Right renal pelvis (tissue), 4 donors: ENCODE measurements at regions not wholly inside any gene's neighbourhood (a gene's known extent, or its start where the extent isn't known, plus 50 kb on each side); places are given as distances from the start of the nearest gene placed in this dataset.

ENCODE experiments used
- DNase-seq, 4 donors: peaks; one replicate each; pipeline ENCODE4 v3.0.0-alpha.2; 2013; ENCODE audit warnings: low read depth in 4 of 4, low spot score in 3 of 4, missing footprints in 1 of 4

DNA sequence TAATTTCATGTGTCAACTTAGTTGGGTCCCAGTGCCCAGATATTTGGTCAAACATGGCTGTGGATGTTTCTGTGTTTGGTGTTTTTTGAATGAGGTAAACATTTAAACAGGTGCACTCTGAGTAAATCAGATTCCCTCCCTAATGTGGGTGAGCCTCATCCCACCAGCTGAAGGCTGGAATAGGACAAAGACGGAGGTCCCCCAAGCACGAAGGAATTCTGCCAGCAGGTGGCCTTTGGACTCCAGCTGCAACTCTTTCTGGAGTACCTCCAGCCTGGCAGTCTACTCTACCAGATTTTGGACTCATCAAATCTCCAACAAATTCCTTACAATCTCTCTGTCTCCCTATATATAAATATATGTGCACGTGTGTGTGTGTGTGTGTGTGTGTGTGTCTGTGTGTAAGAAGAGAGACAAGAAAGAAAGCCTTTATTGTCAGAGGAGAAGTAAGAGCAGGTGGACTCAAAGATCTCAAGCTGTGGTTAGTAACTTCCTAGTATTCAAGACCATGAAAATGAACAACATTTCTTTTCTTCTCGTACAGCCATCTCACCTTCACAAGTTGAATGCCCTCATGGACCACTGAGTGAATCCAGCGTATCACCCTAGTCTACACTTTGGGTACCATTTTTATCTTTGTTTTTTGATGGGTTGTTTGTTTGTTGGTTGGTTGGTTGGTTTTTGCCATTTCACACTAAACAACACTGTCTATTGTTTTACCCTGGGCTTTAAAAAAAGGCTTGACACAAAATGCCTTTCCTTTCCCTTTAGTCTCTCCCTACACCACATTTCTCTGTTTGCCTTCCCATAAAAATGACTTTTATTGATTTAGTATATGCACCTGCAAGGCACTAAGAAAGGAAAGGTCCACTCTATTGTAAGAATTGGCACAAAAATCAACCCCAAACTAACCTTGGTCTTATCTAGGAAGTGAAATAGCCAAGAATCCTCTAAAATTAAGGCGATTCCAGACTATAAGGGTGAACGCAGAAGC, 118.7 kb downstream of the TENT4A start:
- DNase-seq = no peak

DNA sequence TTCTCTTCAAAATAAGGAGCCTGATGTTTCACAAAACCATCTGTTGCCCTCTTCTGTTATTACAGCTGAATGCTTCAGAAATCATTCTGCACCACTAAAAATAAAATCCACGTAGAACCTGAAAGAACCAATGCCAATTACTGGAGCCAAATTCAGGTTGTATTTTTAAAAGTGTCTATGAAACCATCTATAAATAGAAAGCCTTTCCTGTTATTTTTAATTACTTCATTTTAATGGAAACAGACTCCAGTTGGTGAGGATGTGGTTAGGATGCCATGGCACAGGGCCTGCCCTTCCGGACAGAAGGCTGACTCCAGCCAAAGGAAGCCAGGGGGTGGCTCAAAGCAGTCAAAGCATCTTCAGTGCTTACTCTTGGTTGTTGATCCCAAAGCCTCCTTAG, 119.8 kb downstream of the TENT4A start:
- DNase-seq = no peak

DNA sequence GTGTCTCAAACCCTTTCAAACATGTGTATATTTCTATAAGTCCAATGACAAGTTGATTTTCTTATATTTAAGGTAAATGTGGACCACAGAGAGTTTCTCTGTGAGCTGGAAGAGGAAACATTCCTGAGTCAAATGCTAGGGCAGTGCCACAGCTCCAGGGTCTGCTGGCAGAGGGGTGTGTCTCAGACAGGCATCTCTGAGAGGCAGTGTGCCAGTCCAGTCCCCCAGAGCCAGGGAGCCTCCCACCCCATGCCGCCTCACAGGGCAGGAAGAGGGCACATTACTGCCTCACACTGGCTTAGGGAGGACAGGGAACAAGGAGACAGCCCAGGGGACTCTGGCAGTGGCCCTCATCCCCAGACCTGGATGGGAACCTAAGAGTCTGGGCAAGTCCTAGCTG, 120.2 kb downstream of the TENT4A start:
- no peak for DNase-seq

GRCh38 chr5:6837095-6837494, 123.9 kb downstream of the TENT4A start:
- DNase-seq = no peak

GRCh38 chr5:6837519-6838110, 124.4 kb downstream of the TENT4A start:
- no peak for DNase-seq

DNA sequence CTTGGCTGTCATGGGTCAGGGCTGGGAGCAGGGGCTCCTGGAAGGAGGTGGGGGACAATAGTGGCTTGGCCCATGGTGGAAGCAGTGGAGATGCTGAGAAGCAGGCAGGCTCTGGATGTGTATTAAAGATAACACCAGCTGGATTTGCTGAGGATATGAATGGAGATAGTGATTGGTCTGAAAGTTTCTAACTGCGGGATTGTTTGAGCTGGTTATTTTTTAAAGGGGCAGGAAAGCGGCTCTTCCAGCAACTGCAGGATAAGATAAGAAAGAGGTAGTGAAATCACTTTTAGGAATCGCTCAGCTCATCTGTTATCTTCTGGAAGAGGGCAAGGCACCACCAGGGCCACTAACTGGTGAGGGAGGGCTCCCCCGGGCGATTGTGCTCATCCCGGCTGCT, 125.5 kb downstream of the TENT4A start:
- DNase-seq = no peak

DNA sequence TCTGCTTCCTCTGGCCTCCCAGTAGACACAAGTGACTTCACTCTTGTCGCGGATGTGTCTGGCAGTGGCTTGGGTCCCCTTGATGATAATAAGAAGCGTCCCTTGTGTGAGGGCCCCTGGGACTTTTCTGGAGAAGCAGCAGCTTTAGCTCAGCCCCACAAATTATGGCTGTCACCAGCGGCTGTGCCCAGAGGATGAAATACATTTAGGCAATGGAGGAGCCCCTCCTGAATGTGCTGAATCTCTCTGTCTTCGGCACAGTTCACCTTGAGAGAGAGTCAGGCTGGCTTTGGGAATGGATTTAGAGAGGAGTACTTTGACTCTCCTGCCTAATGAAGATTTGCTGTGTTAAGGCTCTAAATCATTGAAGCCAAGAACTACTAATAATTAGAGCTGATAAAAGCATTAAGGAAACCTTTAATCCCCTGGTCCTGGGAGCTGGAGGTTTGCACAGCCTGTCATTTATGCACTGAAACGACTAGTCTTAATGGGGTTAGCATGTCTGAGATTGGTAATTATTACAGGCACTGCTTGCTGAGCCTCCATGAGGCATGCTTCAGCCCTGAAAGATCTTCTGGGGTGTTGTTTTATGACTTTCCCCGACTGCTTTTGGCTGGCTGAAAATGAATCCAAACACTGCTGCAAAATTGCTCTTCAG, 127.0 kb downstream of the TENT4A start:
- no peak for DNase-seq

DNA sequence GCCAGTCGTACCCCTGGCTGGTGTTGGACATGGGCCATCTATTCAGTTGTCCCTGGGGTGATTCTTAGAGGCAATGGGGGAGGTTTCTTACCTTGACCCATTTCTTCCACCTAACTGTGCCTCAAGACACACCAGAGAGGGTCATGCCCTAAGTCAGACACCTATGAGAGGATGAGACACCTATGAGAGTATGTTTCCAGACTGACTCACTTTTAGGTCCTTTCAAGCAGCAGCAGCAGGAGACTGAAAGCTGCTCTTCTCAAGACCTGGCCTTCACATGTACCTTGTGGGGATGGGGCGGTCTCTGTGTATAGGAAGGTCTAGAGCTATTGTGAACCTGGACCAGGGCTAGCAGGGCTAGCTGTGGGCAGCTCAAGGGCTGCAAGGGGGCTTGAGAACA, 130.1 kb downstream of the TENT4A start:
- DNase-seq = no peak

GRCh38 chr5:6843821-6844220, 130.6 kb downstream of the TENT4A start:
- DNase-seq = no peak

- DNase-seq = no peak
These were observed 132.6 kb downstream of the TENT4A start for GRCh38 chr5:6845856-6846255.

DNA sequence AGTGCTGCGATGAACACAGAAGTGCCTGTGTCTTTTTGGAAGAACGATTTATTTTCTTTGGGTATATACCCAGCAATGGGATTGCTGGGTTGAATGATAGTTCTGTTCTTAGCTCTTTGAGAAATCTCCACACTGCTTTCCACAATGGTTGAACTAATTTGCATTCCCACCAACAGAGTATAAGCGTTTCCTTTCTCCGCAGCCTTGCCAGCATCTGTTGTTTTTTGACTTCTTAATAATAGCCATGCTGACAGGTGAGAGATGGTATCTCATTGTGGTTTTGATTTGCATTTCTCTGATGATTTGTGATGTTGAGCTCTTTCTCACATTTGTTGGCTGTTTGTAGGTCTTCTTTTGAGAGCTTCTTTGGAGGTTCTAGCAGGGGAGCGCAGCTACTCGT, 134.6 kb downstream of the TENT4A start:
- no peak for DNase-seq

DNA sequence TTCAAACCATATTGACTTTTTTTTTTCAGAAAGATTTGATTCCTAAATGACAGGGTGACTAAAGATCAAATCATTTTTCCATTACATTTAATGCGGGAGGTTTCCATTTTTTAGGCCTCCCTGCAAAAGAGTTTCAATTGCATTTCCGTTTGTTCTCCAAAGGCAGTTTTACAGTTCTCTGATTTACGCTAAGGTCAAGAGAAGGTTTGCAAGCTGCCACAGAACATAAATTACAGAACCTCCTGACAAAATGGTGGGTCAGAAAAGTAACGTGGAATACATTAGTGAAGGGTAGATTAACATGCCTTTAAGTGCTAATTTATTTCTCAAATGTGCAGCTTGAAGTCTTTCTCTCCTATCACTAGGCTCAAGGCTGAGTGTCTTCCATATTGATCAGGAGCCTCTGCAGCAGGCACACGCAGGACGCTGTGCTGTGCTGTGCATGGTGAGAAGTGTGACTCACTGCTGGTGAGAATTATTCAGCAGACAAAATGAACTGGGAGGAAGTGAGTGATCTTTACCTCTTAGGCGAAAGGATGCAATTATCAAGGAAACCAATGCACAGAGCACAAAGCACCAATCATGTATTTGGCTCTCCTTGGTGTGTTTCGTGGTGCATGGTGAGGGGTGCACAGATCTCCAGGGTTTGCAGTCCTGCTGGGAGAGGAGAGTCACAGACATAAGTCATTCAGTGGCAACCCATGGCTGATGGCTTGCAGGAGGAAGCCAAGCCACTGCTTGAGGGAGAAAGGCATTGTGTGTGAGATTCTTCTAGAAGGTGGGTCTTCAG, 136.3 kb downstream of the TENT4A start:
- peak; percentile 7 to 42 (median 25) for DNase-seq

GRCh38 chr5:6850106-6850432, 136.8 kb downstream of the TENT4A start:
- no peak for DNase-seq

DNA sequence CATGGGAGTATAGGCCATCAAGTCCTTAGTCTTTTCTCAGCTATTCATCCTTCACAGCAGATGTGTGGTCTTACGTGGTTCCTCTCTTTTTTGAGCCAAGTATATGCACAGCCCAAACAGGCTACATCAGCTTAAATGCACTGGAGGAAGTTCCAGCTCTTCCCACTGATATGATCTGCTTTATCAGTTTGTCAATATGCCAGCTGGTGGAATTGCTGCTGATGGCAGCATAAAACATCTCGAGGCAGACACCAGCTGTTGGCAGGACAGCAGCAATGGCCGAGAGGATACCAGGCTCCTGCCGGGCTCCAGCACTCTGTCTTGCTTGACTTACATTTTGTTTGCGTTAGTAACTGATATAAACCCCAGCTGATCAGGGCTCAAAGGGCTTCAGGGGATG, 143.4 kb downstream of the TENT4A start:
- no peak for DNase-seq

DNA sequence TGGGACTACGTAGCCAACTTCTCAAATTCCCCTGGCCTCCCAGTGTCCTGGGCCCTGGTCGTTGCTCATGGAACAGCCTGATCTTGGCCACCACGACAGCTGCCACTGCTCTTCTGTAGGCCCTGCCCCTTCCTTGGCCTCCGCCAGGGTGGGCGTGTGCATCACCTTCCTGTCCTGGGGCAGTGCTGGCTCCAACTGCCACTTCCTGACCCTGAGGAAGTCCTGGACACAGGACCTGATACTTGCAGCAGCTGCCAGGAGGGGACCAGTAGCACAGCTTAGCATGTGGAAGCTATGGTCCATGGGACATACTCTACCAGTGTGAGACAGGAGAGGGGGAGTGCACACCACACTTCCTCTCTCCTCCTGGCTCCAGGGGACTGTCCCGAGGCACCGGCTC, 145.2 kb downstream of the TENT4A start:
- DNase-seq = no peak

DNA sequence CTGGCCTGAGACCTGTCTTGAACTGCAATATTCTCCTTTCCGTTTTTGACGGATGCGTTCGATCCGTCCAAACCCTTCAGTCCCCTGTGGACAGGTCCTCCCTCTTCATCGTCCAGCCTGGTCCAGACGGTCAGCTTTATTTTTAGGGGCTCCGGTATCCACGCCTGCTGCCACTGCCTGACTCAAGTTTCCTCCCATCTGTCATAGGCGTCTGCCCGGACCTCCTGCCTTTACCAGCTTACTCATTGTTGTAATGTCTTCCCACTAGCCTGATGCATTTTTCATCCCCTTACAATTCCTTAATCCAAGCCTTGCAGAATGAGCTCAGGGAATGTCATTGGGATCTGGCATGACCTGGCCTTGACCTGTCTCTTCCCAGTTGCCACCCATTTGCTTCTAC, 145.8 kb downstream of the TENT4A start:
- no peak for DNase-seq

DNA sequence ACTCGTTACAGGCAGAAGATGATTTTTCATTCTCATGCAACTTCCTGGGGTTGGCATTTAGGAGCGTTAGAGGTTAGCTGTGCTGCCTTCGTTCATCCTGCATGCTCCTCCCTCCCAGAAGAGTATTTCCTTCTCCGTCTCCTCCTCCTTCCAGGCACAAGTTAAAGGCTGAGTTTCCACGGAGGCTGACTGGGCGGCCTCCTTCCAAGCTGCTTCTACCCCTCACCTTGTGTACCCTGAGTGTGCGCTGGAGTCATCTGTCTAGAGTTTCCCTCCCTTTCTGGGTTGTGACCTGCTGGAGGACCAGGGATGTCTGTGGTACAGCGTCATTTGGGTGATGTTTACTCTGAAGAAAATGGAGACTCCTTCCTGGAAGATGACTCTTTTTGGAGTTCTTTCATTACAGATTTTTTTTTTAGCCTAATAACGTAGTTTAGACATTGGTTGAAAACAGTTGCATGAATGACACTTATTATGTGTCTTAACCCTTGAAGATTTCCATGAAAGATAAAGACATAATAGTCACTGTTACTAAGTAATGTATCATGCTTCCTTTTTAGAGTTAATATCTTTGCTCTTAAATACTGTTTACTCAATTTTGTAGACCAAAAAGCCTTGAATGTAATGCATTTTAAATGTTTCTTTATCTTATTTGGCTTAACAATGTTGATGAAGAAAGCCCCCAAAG, 146.9 kb downstream of the TENT4A start:
- DNase-seq = no peak

DNA sequence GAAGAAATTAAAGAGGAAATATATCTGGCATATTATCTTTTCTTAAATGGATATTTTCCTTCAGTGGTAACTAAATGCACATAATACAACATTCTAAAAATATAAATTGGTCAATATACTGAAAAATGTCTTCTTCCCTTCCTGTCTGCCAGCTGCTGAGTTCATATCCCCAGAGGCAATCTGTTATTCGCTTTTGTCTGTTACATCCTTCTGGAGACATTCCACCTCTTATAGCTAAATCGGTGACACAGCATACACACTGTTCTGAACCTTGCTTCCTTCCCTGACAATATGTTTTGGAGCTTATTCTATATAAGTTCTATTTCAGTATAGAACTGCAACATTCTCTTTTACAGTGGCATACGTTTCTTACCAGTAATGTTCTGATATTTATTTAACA, 147.8 kb downstream of the TENT4A start:
- DNase-seq = no peak

- no peak for DNase-seq
These were observed 148.4 kb downstream of the TENT4A start for GRCh38 chr5:6861667-6862066.

GRCh38 chr5:6862306-6862705, 149.1 kb downstream of the TENT4A start:
- no peak for DNase-seq
